Progenitor cell of endocrine pancreas (in vitro differentiated cells): ENCODE measurements at regions not wholly inside any gene's neighbourhood (a gene's known extent, or its start where the extent isn't known, plus 50 kb on each side); places are given as distances from the start of the nearest gene placed in this dataset.
A peak's percentile ranks its signal among the peaks of the same experiment; 100 is the strongest.

Source experiments
- DNase-seq: peaks from one replicate; pipeline ENCODE4 v3.0.0; 2021; ENCODE audit warnings: low spot score; ENCODE audit not compliant: unreplicated experiment
- H3K27ac Mint-ChIP-seq: 2 replicates; pipeline ENCODE4 v1.8.0; 2021; ENCODE audit warnings: mild to moderate bottlenecking, moderate library complexity, mixed read lengths
- H3K27me3 Mint-ChIP-seq: 2 replicates; pipeline ENCODE4 v1.8.0; 2021; ENCODE audit warnings: mixed read lengths
- H3K36me3 Mint-ChIP-seq: 2 replicates; pipeline ENCODE4 v1.8.0; 2022; ENCODE audit warnings: mixed read lengths; ENCODE audit not compliant: insufficient read depth
- H3K4me1 Mint-ChIP-seq: 2 replicates; pipeline ENCODE4 v1.8.0; 2021; ENCODE audit warnings: low read depth, mixed read lengths
- H3K4me3 Mint-ChIP-seq: 2 replicates; pipeline ENCODE4 v1.8.0; 2021; ENCODE audit warnings: low read depth, mild to moderate bottlenecking, moderate library complexity, mixed read lengths
- H3K9me3 Mint-ChIP-seq: 2 replicates; pipeline ENCODE4 v1.8.0; 2021; ENCODE audit warnings: low read depth, mixed read lengths
- TF ChIP-seq, protein P1 (sequence below): fragments of 200-600 bp; sonication (generic); IDR thresholded peaks from one replicate; pipeline ENCODE4 v1.5.0; 2021; ENCODE audit warnings: antibody characterized with exemption, mild to moderate bottlenecking; ENCODE audit not compliant: unreplicated experiment

DNA sequence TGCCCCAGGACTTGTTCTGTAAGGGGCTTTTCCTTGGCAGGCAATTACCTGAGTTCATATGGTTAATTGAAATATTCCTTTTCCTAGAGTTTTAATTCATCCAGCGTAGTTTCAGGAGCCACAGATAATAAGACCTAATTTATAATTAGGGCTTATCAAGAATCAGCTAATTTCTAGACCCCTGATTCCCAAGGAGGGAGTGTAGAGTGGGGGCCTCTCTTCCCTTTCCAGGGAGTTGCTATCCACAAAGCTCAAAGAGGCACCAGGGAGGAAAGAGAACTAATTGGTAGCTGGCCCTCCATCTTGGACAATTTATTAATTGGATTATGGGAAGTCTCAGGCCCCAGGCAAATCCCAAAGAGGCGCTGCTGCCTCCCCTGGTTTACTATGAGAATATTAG lies 75.8 kb upstream of the ZNF618 start:
- H3K27me3 Mint-ChIP-seq: peaks cover 6% of the 10 kb centered on the region
- no peak overlapping the region for H3K4me3 Mint-ChIP-seq
- TF ChIP-seq, protein P1, sequence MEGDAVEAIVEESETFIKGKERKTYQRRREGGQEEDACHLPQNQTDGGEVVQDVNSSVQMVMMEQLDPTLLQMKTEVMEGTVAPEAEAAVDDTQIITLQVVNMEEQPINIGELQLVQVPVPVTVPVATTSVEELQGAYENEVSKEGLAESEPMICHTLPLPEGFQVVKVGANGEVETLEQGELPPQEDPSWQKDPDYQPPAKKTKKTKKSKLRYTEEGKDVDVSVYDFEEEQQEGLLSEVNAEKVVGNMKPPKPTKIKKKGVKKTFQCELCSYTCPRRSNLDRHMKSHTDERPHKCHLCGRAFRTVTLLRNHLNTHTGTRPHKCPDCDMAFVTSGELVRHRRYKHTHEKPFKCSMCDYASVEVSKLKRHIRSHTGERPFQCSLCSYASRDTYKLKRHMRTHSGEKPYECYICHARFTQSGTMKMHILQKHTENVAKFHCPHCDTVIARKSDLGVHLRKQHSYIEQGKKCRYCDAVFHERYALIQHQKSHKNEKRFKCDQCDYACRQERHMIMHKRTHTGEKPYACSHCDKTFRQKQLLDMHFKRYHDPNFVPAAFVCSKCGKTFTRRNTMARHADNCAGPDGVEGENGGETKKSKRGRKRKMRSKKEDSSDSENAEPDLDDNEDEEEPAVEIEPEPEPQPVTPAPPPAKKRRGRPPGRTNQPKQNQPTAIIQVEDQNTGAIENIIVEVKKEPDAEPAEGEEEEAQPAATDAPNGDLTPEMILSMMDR: no peak
- no peaks in the 10 kb centered on the region for H3K9me3 Mint-ChIP-seq
- H3K36me3 Mint-ChIP-seq: no peaks in the 10 kb centered on the region
- H3K4me1 Mint-ChIP-seq: no peaks in the 10 kb centered on the region
- no peak for DNase-seq
- no peak overlapping the region for H3K27ac Mint-ChIP-seq

DNA sequence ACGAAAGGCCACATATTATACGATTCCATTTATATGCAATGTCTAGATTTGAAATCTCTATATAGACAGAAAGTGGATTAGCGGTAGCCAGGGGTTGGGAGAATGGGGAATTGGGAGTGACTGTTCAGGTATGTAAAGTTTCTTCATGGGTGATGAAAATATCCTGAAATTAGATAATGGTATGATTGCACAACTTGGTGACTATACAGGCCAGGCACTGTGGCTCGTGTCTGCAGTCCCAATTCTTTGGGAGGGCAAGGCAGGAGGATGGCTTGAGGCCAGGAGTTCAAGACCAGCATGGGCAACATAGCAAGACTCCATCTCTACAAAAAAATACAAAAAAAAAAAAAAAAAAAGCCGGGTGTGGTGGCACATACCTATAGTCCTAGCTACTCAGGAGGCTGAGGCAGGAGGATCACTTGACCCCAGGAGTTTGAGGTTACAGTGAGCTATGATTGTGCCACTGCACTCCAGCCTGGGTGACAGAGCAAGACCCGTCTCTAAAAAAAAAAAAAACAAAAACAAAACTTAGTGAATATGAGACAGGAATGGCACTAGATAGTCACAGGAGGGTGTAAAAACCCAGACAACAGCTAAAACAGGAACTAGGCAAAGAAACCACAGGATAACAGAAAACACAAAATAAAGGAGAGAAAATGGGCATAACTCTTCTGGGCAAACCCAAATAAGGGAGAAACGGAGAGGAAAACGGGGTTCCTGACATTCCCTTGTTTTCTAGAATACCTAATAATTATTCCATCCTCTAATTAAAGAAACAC lies 72.1 kb upstream of the ZNF618 start:
- Mint-ChIP-seq H3K9me3 (no peaks in the 10 kb centered on the region), H3K4me1 (no peaks in the 10 kb centered on the region), H3K36me3 (no peaks in the 10 kb centered on the region), H3K27ac (no peak overlapping the region), H3K27me3 (no peaks in the 10 kb centered on the region), H3K4me3 (no peak overlapping the region)
- no peak for DNase-seq
- TF ChIP-seq, protein P1: no peak

DNA sequence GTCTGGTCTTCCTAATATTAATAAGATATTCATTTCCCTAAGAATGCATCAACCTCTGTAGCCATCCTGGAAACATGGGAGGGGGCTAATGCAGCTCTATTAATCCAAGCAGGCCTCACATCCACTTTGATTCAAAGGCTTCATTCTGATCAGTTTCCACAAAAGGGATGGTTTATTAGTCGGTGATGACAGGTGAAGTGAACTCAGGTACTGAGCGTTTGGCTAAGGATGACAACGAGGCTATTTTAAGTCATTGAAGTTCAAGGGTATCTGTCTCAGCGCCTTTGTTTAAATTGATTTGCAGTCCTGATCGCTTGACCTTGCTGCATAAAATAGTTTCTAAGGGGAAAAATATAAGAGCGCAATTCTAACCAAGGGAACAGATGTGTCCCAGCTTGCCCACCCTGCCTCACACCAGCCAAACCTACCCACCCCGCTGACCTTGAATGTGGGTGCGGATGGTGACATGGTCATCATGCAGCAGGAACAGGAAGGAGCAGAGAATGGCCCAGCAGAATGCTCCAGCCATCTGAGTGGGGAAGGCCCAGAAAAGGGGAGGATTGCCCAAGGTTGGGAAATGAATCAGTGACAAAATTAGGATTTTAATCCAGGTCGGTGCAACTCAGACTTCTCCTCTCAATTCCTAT lies 70.5 kb upstream of the ZNF618 start:
- Mint-ChIP-seq H3K4me3 (no peak overlapping the region), H3K9me3 (no peaks in the 10 kb centered on the region), H3K36me3 (no peaks in the 10 kb centered on the region), H3K27ac (peak overlapping the region; percentile 33), H3K27me3 (no peaks in the 10 kb centered on the region), H3K4me1 (no peaks in the 10 kb centered on the region)
- no peak for DNase-seq
- TF ChIP-seq, protein P1: no peak

DNA sequence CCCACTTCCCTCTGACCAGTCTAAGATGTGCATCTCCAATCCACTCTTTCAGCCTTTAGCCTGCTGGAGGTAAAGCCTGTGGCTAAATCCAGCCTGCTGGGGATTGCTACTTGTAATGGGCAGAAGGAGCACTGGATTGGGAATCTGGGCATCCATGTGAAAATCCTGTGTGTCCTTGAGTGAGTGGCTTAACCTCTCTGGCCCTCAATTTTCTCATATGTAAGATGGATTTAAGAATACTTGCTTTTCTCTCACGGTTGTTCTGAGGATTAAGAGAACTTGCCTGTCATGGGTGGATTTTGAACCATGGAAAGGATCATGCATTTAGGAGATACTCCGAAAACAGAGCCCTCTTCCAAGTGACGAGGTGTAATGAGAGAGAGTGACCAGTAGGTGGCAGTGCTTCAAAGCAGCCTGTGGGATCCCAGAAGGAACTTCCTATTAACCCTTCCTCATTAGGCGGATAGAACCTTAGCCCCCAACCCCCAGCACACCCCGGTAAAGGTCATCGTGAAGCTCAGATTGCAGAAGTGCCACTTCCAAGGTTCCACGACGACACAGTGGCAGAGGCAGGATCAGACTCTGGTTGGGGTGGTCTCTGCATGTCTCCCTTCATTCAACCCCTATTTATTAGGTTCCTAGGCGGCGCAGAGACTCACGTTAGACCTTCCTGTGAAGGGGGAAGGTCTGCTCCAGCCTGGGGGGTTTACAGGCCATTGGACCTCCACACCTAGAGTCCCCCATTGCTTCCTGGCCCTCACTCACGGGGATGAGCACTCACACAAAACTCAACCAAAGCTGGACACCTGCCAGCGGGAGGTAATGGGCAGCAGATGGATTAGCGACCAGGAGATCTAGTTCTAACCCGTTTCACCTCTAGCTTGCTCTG lies 68.7 kb upstream of the ZNF618 start:
- DNase-seq: peak; percentile 23
- Mint-ChIP-seq H3K4me1 (no peaks in the 10 kb centered on the region), H3K27ac (no peak overlapping the region), H3K4me3 (no peak overlapping the region), H3K9me3 (no peaks in the 10 kb centered on the region), H3K27me3 (no peaks in the 10 kb centered on the region), H3K36me3 (no peaks in the 10 kb centered on the region)
- TF ChIP-seq, protein P1: peak; percentile 91
